Stimulated activated CD4-positive, alpha-beta T cell treated with anti-CD3 and anti-CD28 coated beads, Interleukin-12 subunit alpha, Interleukin-12 subunit beta, amount 100 ng/mL, for 48 hours (primary cell): ENCODE measurements at regions not wholly inside any gene's neighbourhood (a gene's known extent, or its start where the extent isn't known, plus 50 kb on each side); places are given as distances from the start of the nearest gene placed in this dataset.

Source experiments
- DNase-seq, 3 donors: peaks; one replicate each; pipeline ENCODE4 v3.0.0-alpha.2; 2020; ENCODE audit warnings: low read depth in 2 of 3, low spot score in 1 of 3

DNA sequence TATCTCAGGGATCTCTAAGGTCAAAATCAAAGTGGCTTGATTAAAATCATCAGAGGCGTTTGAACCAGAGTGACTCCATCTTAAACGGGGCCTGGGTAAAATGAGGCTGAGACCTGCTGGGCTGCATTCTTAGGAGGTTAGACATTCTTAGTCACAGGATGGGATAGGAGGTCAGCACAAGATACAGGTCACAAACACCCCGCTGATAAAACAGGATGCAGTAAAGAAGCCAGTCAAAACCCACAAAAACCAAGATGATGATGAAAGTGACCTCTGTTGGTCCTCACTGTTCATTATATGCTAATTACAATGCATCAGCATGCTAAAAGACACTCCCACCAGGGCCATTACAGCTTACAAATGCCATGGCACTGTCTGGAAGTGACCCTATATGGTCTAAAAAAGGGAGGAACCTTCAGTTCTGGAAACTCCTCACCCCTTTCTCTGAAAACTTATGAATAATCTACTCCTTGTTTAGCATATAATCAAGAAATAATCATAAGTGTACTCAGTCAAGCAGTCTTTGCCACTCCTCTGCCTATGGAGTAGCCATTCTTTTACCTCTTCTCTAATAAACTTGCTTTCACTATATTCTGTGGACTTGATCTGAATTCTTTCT, 143.3 kb upstream of the SLCO3A1 start:
- no peak for DNase-seq

DNA sequence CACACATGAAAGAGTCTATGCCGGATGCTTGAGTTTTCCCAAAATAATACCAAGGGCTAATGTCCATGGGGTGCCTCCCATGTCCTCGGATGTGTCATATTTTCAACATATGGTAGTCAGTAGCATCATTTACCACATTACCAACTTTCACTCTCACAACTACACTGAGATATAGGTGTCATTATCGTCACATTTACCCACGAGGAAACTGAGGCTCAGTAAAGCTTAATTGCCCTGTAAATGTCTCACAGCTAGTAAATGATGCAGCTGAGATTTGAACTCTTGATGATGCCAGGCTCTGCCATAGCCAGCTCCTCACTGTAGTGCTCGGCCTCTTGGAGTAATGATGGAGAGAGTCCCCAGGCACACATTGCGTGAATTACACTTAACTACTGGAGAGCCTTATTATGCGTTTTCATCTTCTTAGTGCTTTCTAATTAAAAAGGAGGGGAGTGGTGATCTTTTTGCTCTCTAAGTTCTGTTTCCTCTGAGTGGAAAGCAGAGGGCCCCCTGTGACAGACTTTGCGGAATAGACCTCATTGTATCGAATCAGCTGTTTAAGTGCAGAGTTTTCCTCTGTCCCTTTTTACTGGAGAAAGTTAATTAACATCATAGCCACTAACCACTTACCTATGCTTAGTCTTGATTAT, 142.0 kb upstream of the SLCO3A1 start:
- DNase-seq: no peak

GRCh38 chr15:91712286-91712685, 141.2 kb upstream of the SLCO3A1 start:
- no peak for DNase-seq

GRCh38 chr15:91716536-91716935, 137.0 kb upstream of the SLCO3A1 start:
- no peak for DNase-seq

- no peak for DNase-seq
These were observed 135.7 kb upstream of the SLCO3A1 start for GRCh38 chr15:91717811-91718210.

- DNase-seq: no peak
These were observed 129.5 kb upstream of the SLCO3A1 start for GRCh38 chr15:91723959-91724358.

GRCh38 chr15:91733661-91734060, 119.8 kb upstream of the SLCO3A1 start:
- DNase-seq: no peak

- DNase-seq: no peak
These were observed 116.2 kb upstream of the SLCO3A1 start for GRCh38 chr15:91737151-91737818.

- no peak for DNase-seq
These were observed 111.5 kb upstream of the SLCO3A1 start for GRCh38 chr15:91741986-91742385.

DNA sequence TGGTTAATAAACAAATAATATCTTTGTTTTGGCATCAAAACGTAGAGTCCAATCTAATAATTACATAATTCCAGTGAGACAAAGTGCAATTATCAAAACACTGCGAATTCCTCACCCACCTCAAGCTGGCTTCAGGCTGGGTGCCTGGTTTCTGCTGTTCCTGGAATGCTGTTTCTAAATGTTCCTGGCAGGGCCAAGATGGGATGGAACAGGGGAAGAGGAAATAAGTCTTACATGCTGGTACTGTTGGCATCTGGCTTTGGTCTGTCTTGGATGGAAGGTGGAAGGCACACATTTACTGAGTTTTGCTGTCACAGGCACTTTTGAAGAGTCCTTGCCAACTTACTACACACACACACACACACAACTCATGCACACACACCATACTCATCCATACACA, 101.9 kb upstream of the SLCO3A1 start:
- DNase-seq: no peak

GRCh38 chr15:91752081-91752785, 101.3 kb upstream of the SLCO3A1 start:
- no peak for DNase-seq

GRCh38 chr15:91759560-91759959, 93.9 kb upstream of the SLCO3A1 start:
- DNase-seq: no peak

DNA sequence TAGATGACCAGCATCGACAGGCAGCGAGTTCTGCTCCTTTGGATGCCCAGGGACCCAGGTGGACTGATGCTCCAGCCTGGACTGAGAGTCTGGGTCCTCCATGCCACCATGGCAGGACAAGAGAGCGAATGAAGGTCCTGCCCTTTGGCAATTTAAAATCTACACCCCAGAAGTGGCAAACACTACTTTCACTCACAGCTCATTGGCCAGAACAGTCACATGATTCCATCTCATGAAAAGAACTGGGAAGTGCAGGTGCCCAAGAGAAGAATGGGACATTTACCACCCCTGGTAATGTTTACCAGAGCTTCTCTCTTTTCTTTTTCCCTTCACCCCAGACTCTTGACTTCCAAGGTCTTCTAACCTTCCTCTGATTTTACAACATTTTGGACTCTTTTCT, 87.8 kb upstream of the SLCO3A1 start:
- no peak for DNase-seq

DNA sequence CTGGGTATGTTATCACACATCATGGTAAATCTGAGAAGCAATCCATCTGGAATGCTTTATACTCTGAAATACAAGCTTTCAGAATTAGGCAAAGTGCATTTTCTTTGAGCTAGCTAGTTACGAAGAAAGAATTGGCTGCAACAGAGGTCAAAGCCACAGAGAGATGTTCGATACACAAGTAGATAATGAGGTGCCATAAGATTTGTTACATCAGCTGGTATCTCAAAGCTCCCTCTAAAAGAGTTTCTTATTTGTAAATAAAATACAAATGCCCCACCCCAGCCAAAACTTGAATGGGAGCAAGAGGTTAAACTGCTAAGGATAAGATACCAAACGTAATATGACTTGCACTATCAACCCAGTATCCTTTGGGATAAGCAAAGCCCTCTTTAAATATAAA, 84.0 kb upstream of the SLCO3A1 start:
- no peak for DNase-seq

DNA sequence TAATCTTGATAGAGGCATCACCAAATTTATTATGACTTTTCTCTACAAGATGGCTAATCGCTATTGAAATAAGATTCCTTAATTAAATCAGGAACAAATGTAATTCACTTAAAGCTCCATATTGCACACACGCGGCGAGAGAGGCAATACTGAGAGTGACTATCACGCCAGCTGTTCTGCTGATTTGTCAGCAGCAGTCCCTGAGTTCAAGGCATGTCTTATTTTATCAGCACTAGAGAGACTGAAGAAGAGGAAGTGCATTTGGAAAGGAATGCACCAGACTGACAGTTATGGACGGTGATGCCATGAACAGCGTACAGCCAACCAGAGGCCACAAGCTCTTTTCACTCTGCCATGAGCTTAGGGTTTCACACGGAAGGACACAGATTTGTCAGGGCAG, 83.6 kb upstream of the SLCO3A1 start:
- no peak for DNase-seq

GRCh38 chr15:91776104-91776503, 77.4 kb upstream of the SLCO3A1 start:
- DNase-seq: no peak

- no peak for DNase-seq
These were observed 73.5 kb upstream of the SLCO3A1 start for GRCh38 chr15:91779960-91780359.

GRCh38 chr15:91780387-91780786, 73.1 kb upstream of the SLCO3A1 start:
- no peak for DNase-seq

- DNase-seq: no peak
These were observed 71.3 kb upstream of the SLCO3A1 start for GRCh38 chr15:91782221-91782620.

GRCh38 chr15:91783008-91783407, 70.5 kb upstream of the SLCO3A1 start:
- no peak for DNase-seq

DNA sequence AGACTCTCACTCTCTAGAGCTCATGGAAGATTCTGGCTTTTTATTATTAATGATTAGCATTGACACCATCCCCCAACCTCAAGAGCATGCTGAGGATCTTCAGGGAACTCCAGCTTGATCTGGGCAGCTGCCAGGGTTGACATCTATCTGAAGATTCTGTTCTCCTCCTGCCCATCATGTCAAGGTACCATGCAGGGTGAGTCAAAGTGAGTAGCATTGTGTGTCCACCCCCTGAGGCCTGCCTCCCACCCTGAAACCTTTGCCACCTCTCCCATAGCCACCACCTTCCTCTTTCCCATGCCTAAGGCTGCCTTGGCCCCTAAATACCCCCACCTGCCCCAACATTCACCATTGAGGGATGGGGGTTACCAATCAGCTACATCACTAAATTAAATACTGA, 70.1 kb upstream of the SLCO3A1 start:
- DNase-seq: no peak
